Hindlimb muscle (tissue), 1 donor: ENCODE measurements at regions not wholly inside any gene's neighbourhood (a gene's known extent, or its start where the extent isn't known, plus 50 kb on each side); places are given as distances from the start of the nearest gene placed in this dataset.

ENCODE experiments used
- DNase-seq: peaks from one replicate; pipeline ENCODE4 v3.0.0-alpha.2; 2013

GRCh38 chr22:48798281-48799226 lies 1029.1 kb downstream of the BRD1 start:
- no peak for DNase-seq

- DNase-seq, result no peak
Measured at GRCh38 chr22:48797731-48798130, 1029.9 kb downstream of the BRD1 start.

DNA sequence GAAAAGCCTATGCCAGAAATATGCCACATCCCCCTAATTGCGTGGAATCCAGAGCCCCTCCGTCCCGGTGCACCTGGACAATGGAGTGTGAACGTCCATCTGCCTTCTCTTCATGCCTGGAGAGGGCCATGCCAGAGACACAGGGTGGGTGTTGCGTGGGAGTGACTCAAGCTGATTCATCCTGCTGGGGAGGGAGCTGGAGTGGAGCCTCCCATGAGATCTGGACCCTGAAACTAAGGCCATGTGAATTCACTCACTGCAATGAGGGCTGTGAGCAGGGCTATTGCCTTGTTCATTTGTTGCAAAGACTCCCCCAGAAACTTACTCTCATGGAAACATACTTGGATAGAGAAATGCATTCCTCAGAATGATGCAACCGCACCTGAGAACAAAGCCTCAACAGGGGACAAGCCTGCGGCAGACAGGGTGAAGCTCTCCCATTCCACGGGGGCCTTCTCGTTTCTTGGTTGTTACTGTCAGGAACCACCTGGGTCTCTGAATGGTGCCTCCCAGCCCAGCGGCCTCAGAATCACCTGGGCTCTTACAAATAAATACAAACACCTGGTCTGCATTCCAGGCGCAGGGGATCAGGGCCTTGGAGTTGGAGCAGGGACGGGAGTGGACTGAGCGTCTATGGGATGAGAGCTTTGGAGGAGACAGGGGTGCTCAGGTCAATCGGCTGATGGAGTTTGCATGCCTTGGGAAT lies 1031.2 kb downstream of the BRD1 start:
- no peak for DNase-seq

DNA sequence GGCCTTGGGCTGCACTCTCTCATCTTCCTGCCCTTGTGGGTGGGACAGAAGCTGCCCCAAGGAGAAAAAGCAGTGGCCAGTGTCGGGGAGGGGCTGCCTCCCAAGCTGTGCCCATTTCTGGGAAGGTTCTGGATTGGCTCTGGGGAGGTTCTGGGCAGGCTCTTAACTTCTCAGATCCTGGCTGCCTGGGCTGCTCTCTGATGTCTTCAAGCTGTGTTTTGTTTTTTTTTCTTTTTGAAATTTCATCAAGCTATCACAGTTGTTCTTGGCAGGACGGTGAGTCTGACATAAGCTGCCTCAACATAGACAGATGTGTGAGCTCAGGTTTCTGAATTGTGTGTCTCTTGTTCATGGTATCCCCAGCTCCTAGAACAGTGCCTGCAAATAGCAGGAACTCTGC lies 1032.0 kb downstream of the BRD1 start:
- peak; percentile 38 for DNase-seq

DNA sequence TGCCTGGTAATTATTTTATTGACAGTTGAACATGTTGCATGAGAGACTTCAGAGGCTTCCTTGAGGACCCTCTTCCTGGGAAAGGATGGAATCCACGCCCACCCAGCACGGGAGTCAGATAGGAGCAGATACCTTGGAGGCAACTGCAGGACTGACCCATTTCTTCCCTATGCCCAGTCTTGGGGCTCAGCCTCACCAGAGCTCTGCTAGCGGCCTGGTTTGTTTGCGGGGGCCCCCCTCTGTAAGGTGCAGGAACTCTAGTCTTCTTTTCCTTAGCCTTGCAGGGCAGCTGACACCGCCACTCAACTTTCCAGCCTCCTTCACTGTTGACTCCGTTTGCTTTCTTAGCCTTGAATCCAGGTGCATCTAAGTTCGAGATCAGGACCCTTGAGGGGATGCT lies 1032.8 kb downstream of the BRD1 start:
- no peak for DNase-seq

- DNase-seq, result no peak
Measured at GRCh38 chr22:48793949-48794348, 1033.7 kb downstream of the BRD1 start.

- no peak for DNase-seq
Measured at GRCh38 chr22:48786679-48786996, 1041.0 kb downstream of the BRD1 start.

DNA sequence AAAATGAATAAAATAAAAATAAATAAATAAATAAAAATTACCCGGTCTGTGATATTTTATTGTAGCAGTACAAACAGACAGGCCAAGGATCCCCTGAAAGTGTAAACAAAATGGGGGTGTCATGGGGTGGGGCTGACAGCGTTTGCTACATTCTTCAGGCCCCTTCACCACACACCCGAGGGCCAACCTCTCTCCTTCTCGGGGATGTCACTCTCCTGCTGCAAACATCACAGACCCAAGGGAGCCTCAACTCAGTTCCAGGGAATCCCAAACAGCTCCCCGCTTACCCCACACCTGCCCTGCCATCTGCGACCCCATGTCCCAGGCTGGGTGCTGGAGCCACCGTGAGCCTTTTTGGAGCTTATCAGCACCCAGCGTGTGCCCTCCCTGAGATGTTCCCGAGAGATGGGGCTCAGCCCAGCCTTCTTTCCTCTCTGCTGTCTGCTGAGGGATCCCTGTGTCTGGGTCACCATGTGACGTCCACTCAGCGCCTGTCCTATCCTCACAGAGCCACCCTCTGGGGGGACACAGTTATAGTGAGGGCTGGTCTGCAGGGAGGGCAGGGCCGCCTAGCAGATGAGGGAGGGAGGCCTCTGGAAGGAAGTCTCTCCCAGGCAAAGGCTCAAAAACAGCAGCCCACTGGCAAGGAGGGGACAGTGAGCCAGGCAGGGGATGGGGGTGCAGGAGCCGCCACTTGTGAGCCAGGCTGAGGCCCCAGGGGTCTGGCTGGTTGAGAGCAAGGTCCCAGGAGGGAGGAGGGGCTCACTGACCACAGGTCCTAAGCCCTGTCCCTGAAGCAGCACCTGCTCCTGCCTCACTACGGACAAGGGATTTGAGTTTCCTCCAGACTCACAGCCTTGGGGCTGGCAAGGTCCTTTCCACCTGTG lies 1041.6 kb downstream of the BRD1 start:
- no peak for DNase-seq

DNA sequence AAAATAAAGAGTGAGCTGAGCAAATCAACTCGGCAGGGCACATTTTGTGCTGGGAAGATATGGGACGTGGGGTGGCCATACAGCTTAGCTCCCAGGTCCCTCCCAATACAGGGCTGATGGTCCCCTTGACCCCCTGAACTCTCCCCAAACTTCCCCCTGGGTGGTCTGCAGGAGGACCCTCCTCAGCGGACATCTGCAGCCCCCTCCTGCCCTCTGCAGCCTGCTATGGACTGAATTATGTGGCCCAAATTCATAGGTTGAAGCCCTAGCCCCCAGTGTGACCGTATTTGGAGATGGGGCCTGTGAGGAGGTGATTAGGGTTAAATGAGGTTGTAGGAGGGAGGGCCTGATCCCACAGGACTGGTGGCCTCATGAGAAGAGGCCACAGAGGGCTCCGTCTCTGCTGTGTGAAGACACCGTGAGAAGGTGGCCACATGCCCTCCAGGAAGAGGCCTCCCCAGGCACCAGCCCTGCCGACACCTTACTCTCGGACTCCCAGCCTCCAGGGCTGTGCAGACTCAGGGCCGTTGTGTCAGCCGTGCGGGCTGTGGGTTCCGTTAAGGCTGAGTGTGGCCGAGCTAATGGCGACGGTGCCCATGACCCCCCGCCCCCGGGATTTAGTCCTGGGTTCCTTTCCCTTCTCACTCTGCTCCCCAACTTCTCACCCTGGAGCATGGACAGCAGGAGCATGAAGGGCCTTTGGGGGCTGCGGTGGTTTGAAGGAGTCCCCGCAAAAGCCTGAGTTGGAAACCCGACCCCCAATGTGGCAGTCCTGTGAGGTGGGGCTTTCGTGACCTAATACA lies 1042.8 kb downstream of the BRD1 start:
- no peak for DNase-seq

DNA sequence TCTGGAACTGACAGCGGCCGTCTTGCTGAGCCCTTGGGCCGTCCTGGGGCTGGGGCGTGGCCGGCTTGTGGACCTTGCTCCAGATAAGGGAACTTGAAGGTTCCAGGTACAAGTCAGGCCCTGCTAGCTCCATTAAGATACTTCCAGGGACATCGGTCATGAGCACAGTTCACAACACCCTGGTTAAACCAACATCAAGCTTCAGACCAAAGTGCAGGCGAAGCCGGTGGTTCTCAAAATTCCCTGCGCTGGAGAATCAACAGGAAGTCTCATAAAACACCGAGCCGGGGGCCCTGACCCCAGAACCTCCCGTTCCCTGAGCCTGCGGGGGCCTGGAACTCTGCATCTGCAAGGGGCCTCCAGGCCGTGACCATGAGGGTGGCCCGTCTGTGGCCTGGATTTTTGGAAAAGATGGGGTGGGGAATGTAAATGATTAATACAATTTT lies 1043.8 kb downstream of the BRD1 start:
- no peak for DNase-seq

DNA sequence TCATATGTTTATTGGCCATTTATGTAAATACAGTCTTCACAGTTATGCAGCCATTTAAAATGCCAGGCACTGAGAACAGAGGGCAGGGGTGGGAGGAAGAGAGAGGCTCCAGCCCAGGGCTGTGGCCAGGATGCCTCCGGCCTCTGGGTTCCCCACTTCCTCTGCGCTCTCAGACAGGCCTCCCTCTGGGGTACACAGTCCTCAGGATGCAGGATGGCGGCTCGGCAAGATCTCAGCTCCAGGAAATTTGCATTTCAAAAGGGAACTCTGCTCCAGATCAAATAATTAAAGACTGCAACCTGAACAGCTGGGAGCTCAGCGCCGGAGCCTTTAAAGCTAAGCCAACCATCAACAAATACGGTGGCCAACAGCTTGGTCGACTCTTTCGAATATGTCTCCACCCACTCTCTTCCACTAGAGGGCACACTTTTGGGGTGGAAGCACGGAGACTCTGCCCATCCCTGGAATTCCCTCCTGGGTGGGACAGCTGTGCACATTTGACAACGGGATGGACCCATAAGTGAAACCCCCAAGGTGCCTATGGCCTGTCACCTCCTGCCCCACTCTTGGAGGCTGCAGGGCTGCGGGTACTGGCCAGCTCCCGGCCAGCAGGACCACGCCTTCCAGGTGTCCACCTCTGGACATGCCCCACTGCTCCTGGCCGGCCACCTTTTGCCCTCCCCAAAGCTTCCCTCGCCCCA lies 1044.7 kb downstream of the BRD1 start:
- no peak for DNase-seq

DNA sequence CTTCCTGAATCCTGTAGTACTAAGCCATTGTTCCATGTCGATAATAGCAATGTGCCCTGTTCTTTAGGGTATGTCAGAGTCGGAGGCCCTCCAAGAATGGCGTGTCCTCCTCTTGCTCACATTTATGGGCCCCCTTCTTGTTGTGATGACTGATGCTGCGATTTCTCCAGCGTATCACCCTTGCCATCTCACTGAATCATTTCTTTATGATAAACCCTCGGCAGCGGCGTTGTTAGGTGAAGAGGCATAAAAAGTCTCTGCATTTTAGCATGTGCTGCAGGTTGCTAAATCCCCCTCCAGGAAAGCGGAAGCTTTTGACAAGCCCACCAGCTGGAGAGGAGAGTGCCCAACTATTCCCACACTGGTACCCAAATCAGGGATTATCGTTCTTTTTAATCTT lies 1045.3 kb downstream of the BRD1 start:
- no peak for DNase-seq

DNA sequence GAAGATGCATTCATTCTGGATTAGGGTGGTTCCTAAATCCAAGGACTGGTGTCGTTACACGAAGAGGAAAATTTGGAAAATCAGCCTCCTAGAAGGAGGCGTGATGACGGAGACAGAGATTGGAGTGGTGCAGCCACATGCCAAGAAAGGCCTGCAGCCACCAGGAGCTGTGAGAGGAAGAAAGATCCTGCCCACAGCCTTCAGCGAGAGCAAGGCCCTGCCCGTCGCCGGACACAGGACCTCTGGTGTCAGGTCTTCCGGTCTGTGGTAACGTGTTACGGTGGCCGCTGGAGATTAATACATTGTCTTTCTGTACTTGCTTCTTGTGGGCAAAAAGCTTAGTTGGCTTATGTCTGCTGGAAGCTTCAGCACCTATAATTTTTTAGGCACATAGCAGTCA lies 1045.8 kb downstream of the BRD1 start:
- DNase-seq, result no peak

DNA sequence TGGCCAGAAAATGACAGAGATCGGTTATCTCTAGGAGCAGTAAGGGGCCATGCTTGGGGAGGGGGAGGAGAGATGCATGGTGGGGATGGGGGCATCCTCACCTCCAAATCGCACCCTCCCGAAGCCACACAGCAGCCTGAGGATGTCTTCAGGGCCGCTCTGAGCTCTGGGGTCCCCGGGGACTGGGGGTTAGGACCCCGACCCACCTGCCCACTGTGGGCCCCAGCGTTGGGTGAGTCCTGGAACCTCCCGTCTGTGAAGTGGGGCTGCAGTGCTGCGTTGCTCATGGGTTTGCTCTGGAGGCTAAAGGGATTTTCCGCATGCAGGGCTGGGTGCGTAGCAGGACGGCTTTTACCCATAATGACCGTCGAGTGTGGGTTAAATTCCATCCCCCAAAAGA lies 1046.3 kb downstream of the BRD1 start:
- no peak for DNase-seq

- DNase-seq, result no peak
Measured at GRCh38 chr22:48780597-48781277, 1046.9 kb downstream of the BRD1 start.

- DNase-seq, result no peak
Measured at GRCh38 chr22:48779661-48780596, 1047.7 kb downstream of the BRD1 start.

- no peak for DNase-seq
Measured at GRCh38 chr22:48779211-48779643, 1048.4 kb downstream of the BRD1 start.

GRCh38 chr22:48778308-48779195 lies 1049.1 kb downstream of the BRD1 start:
- DNase-seq, result no peak
